ENCODE measurements at regions not wholly inside any gene's neighbourhood (a gene's known extent, or its start where the extent isn't known, plus 50 kb on each side); places are given as distances from the start of the nearest gene placed in this dataset.

GRCh38 chr5:106853266-106853665, 817.5 kb downstream of the EFNA5 start:
- TF ChIP-seq POLR2AphosphoS5 (IDR thresholded peaks at IDR 0.05; ENCODE audit: low read depth, low read length) (no peak), REST (IDR thresholded peaks at IDR 0.05; ENCODE audit: insufficient read depth in 1 of 2, low read depth in 2 of 2, low read length in 2 of 2) (no peak), SIN3A (IDR thresholded peaks at IDR 0.05; ENCODE audit: borderline replicate concordance, insufficient read depth, low read length) (no peak), TAF1 (IDR thresholded peaks at IDR 0.05; ENCODE audit: borderline replicate concordance, insufficient read depth, low read length) (no peak)

Data from PFSK-1 (cell line).